MM.1S (cell line): ENCODE measurements at regions not wholly inside any gene's neighbourhood (a gene's known extent, or its start where the extent isn't known, plus 50 kb on each side); places are given as distances from the start of the nearest gene placed in this dataset.

Source experiments
- DNase-seq: peaks from one replicate; pipeline ENCODE4 v3.0.0-alpha.2; 2015
- H2AFZ ChIP-seq: fragments of 300-600 bp; sonication (generic); 2 replicates; pipeline ENCODE4 v1.6.0; 2016; ENCODE audit warnings: antibody characterized with exemption, low read length
- H3F3A ChIP-seq: fragments of 300-600 bp; sonication (generic); 2 replicates; pipeline ENCODE4 v1.6.1; 2016; ENCODE audit warnings: mild to moderate bottlenecking, antibody characterized with exemption, low read length, moderate library complexity, mixed read lengths; ENCODE audit not compliant: insufficient read depth
- H3K27ac ChIP-seq: fragments of 300-600 bp; sonication (generic); 2 replicates; pipeline ENCODE4 v1.5.1; 2016; ENCODE audit warnings: mild to moderate bottlenecking, low read length
- H3K27me3 ChIP-seq: fragments of 300-600 bp; sonication (generic); replicated peaks from 2 replicates; pipeline ENCODE4 v1.6.0; 2016; ENCODE audit warnings: low read length; ENCODE audit not compliant: insufficient read depth
- H3K36me3 ChIP-seq: fragments of 300-600 bp; sonication (generic); replicated peaks from 2 replicates; pipeline ENCODE4 v1.6.1; 2016; ENCODE audit warnings: mild to moderate bottlenecking, low read length, mixed read lengths; ENCODE audit not compliant: insufficient read depth
- H3K4me1 ChIP-seq: fragments of 300-600 bp; sonication (generic); 2 replicates; pipeline ENCODE4 v1.6.1; 2016; ENCODE audit warnings: low read length, mixed read lengths
- H3K4me2 ChIP-seq: fragments of 300-600 bp; sonication (generic); 2 replicates; pipeline ENCODE4 v1.6.0; 2016; ENCODE audit warnings: low read depth, low read length
- H3K4me3 ChIP-seq: fragments of 300-600 bp; sonication (generic); 2 replicates; pipeline ENCODE4 v1.5.1; 2016; ENCODE audit warnings: low read length, mixed read lengths
- H3K79me2 ChIP-seq: fragments of 300-600 bp; sonication (generic); 2 replicates; pipeline ENCODE4 v1.6.1; 2016; ENCODE audit warnings: mixed run types, low read length, mixed read lengths
- H3K9ac ChIP-seq: fragments of 300-600 bp; sonication (generic); 2 replicates; pipeline ENCODE4 v1.6.1; 2016; ENCODE audit warnings: low read length, mixed read lengths
- H3K9me2 ChIP-seq: fragments of 300-600 bp; sonication (generic); replicated peaks from 2 replicates; pipeline ENCODE4 v1.6.1; 2016; ENCODE audit warnings: mild to moderate bottlenecking, low read length, mixed read lengths; ENCODE audit not compliant: insufficient read depth
- H3K9me3 ChIP-seq: fragments of 300-600 bp; sonication (generic); replicated peaks from 2 replicates; pipeline ENCODE4 v1.6.1; 2016; ENCODE audit warnings: mild to moderate bottlenecking, low read length, mixed read lengths; ENCODE audit not compliant: insufficient read depth
- H4K20me1 ChIP-seq: fragments of 300-600 bp; sonication (generic); 2 replicates; pipeline ENCODE4 v1.6.1; 2016; ENCODE audit warnings: mild to moderate bottlenecking, low read length, moderate library complexity, mixed read lengths; ENCODE audit not compliant: insufficient read depth
- CTCF ChIP-seq: fragments of 300-600 bp; sonication (generic); IDR thresholded peaks from 2 replicates; pipeline ENCODE4 v1.5.1; 2016; ENCODE audit warnings: antibody characterized with exemption, low read length, mixed read lengths
- EZH2 ChIP-seq: fragments of 300-600 bp; sonication (generic); optimal IDR thresholded peaks from 2 replicates; pipeline ENCODE3; 2017; ENCODE audit warnings: low read depth, mild to moderate bottlenecking, antibody characterized with exemption, low read length, mixed read lengths
- EZH2phosphoT487 ChIP-seq: fragments of 300-600 bp; sonication (generic); IDR thresholded peaks from 2 replicates; pipeline ENCODE4 v1.6.1; 2018; ENCODE audit warnings: antibody characterized with exemption, low read length

- Histone ChIP-seq H3K4me3 (no peak overlapping the region), H3K79me2 (no peaks in the 10 kb centered on the region), H3K9ac (no peak overlapping the region), H3K36me3 (no peaks in the 10 kb centered on the region), H2AFZ (no peak overlapping the region), H3K4me2 (no peak overlapping the region), H4K20me1 (no peaks in the 10 kb centered on the region), H3K9me3 (no peaks in the 10 kb centered on the region), H3K9me2 (no peaks in the 10 kb centered on the region), H3K27me3 (no peaks in the 10 kb centered on the region), H3K27ac (no peak overlapping the region), H3F3A (no peaks in the 10 kb centered on the region), H3K4me1 (no peaks in the 10 kb centered on the region)
- TF ChIP-seq EZH2phosphoT487 (no peak), CTCF (no peak), EZH2 (no peak)
- no peak for DNase-seq
These were observed 306.3 kb upstream of the POU3F1 start for GRCh38 chr1:38352869-38353268.

GRCh38 chr1:38347446-38348175 is 301.0 kb upstream of the POU3F1 start:
- no peak overlapping the region for H3K27ac ChIP-seq
- no peaks in the 10 kb centered on the region for H4K20me1 ChIP-seq
- no peaks in the 10 kb centered on the region for H3F3A ChIP-seq
- no peaks in the 10 kb centered on the region for H3K9me2 ChIP-seq
- TF ChIP-seq EZH2phosphoT487 (no peak), CTCF (no peak), EZH2 (no peak)
- no peaks in the 10 kb centered on the region for H3K4me1 ChIP-seq
- no peak overlapping the region for H2AFZ ChIP-seq
- no peak overlapping the region for H3K9ac ChIP-seq
- no peaks in the 10 kb centered on the region for H3K79me2 ChIP-seq
- no peak overlapping the region for H3K4me2 ChIP-seq
- H3K27me3 ChIP-seq, result no peaks in the 10 kb centered on the region
- H3K36me3 ChIP-seq, result no peaks in the 10 kb centered on the region
- H3K9me3 ChIP-seq, result no peaks in the 10 kb centered on the region
- no peak overlapping the region for H3K4me3 ChIP-seq
- DNase-seq, result no peak

DNA sequence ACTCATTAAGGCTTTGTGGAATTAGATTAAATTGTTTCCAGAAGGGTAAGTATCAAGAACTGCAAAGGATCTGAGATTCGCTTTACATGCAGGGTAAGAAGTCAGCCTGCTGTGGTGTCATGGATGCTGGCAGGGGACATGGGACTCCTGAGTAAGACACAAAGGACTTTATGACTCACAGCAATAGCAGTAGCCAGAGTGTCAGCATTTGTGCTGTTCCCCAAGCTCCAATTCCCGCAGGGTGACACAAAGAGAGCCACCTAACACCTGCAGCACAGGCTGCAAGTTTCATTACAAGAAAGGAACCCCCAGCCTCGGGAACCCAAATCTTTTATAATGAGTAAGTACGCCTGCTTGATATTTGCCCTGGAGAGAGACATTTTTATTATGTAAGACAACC is 298.1 kb upstream of the POU3F1 start:
- Histone ChIP-seq H3F3A (no peaks in the 10 kb centered on the region), H2AFZ (no peak overlapping the region), H3K4me3 (no peak overlapping the region), H3K4me2 (no peak overlapping the region), H3K27ac (no peak overlapping the region), H3K36me3 (no peaks in the 10 kb centered on the region), H3K9me3 (no peaks in the 10 kb centered on the region), H3K79me2 (no peaks in the 10 kb centered on the region), H3K4me1 (no peaks in the 10 kb centered on the region), H4K20me1 (no peaks in the 10 kb centered on the region), H3K9ac (no peak overlapping the region), H3K9me2 (no peaks in the 10 kb centered on the region), H3K27me3 (no peaks in the 10 kb centered on the region)
- DNase-seq, result no peak
- TF ChIP-seq EZH2phosphoT487, result no peak
- TF ChIP-seq CTCF, result no peak
- TF ChIP-seq EZH2, result no peak
